ENCODE measurements at regions not wholly inside any gene's neighbourhood (a gene's known extent, or its start where the extent isn't known, plus 50 kb on each side); places are given as distances from the start of the nearest gene placed in this dataset.
"Not testable (repeated sequence)": the region's sequence is repeated elsewhere in the genome, so short reads cannot be mapped to it uniquely, and the experiment has no call there.

GRCh38 chr3:26193558-26193957 lies 403.7 kb downstream of the OXSM start:
- no peak for DNase-seq

DNA sequence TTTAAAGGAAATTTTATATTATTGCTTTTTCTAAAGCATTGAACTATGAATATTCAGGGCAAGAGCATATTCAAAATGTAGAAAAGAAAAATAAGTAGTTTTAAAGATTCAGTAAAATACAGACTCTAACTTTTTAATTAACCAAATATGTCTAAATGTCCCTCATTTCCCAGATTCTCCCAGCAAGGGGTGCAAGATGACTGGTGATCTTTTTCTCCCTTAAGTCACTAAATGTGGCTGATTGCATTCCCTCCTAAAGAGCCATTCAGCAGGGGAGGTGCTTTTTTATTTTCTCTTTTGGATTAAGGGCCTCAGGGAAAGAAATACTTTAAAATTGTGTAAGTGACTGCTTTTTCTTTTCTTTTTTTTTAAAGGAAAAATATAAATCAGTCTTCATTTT lies 406.9 kb downstream of the OXSM start:
- no peak for DNase-seq

DNA sequence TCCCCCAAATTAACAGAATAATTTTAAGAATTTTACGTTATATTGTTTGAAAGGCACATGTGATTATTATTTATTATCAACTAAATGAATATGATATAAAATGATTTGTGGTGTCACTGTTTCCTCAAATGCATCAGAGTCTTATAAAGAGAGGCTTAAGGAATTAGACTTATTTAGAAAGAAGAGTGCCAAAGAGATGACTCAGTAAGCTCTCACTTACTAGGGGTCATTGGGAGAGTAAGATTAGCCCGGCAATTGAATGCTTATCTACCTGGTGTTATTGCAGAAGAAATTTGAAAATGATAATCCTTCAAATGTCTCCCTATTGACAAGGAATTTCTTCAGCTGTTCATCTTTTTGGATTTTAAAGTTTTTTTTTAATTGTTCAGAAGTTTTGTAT lies 408.7 kb downstream of the OXSM start:
- DNase-seq, result no peak

- no peak for DNase-seq
These were observed 412.3 kb downstream of the OXSM start for GRCh38 chr3:26202169-26202568.

DNA sequence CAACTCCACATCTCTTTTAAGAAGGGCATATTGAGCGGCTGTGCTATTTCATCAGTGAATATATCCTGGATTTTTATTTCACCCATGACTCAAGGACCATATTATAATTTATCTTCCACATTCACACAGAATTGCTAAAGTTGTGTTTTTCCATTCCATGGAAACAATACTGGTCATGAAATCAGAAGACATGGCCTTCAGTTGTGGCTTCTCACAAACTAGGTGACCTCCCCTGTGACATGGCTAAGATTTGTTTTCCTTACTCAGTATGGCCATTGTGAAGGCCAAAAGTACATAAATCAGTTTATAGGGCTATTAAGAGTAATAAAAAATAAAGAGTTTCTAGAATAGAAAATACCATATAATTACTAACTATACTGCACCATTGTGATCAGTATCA lies 415.6 kb downstream of the OXSM start:
- no peak for DNase-seq

DNA sequence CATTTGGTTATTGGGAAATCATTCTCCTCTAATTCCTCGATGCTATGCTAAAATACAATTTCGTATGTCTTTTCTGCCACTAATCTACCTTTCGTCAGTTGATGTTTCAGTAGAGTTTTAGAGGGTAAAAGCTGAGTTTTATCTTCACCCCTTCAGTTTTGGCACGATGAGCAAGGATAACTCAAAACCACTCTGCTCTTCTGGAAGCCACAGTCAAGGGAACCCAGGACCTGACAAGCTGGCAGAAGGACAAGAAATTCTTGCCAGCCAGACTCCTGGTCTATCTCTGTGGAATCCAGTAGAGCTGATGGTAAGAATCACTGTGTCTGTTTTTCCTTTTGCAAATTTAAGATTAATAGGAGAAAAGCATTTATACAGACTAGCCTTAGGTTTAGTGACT lies 414.4 kb upstream of the LRRC3B start:
- no peak for DNase-seq

DNA sequence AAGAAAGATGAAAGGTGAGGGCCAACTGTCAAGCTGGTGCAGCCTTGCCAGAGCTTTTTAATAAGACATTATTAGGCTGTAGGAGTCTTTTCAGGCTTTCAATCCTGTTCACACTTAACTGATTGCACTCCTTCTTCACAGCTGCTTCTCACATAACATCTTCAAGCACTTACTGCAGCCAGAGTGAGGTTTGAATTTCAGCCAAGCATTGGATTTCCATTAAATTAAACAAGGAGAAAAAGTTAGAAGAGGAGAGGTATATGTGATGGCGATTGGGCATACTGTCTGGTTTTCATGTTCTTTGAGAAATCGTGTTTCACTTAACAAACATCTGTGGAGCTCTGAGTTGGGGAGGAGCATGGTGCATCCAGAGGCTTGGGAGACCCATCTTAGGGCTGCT lies 392.8 kb upstream of the LRRC3B start:
- no peak for DNase-seq

GRCh38 chr3:26233374-26233773 lies 389.2 kb upstream of the LRRC3B start:
- DNase-seq, result no peak

GRCh38 chr3:26236531-26236930 lies 386.0 kb upstream of the LRRC3B start:
- no peak for DNase-seq

- DNase-seq, result no peak
These were observed 385.4 kb upstream of the LRRC3B start for GRCh38 chr3:26237036-26237682.

GRCh38 chr3:26244586-26244985 lies 378.0 kb upstream of the LRRC3B start:
- not testable (repeated sequence) for DNase-seq

DNA sequence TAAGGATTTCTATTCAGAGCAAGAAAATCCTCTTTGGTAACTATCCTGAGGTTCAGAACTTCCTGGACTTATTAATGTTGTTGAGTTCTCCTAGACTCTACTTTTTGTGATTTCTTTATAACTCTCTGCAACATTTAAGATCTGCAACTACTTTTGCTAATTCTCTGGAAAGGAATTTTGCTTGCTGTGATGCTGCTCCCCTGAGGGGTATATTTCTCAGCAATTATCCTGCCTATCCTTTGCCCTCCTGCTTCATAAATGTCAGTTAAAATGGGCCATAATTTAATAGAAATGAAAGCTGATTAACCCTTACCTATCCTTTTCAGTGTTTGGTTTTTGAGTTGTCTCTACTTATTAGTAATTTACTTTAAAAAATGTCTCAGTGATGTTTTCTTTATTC lies 377.3 kb upstream of the LRRC3B start:
- no peak for DNase-seq

GRCh38 chr3:26246901-26247300 lies 375.7 kb upstream of the LRRC3B start:
- DNase-seq, result no peak

DNA sequence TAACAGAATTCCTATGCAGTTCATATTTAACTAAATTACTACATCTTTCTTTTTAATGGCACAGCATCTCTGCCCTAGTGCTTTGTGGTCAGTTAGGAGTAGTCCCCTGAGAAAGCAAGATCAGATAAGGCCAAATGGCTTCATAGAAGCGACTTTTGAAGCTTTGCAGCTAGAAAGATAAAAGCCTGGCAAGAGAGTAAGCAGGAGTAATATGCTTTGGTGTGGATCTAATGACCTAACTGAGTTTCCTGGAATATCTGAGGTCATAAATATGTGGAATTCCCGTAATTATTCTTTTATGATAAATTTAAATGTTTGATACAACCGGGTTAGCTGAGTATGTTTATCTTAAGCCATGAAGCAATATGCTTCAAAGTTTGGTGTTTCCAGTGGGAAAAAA lies 374.9 kb upstream of the LRRC3B start:
- no peak for DNase-seq

- DNase-seq, result no peak
These were observed 370.6 kb upstream of the LRRC3B start for GRCh38 chr3:26252001-26252400.

- no peak for DNase-seq
These were observed 366.3 kb upstream of the LRRC3B start for GRCh38 chr3:26256224-26256623.

GRCh38 chr3:26259176-26259575 lies 363.4 kb upstream of the LRRC3B start:
- no peak for DNase-seq

GRCh38 chr3:26260139-26260538 lies 362.4 kb upstream of the LRRC3B start:
- DNase-seq, result no peak

DNA sequence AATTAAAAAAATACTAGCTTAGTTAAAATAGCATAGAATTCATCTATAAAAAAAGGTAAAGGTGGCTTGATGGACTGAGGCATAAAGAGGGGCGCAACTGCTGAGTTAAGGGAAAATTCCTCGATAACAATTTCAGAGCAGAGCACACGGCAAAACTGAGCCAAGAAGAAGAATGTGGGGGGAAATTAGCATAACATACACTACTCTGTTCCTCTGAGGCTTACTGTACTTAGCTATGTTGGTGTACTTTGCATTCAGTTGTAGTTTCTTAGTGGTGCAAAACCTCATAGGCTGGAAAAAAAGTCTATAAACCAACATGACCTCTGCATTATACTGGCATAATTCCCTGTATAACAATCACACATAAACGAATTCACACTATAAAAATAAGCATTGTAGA lies 357.9 kb upstream of the LRRC3B start:
- no peak for DNase-seq

- DNase-seq, result no peak
These were observed 350.7 kb upstream of the LRRC3B start for GRCh38 chr3:26271848-26272247.

GRCh38 chr3:26273196-26273595 lies 349.4 kb upstream of the LRRC3B start:
- no peak for DNase-seq

DNA sequence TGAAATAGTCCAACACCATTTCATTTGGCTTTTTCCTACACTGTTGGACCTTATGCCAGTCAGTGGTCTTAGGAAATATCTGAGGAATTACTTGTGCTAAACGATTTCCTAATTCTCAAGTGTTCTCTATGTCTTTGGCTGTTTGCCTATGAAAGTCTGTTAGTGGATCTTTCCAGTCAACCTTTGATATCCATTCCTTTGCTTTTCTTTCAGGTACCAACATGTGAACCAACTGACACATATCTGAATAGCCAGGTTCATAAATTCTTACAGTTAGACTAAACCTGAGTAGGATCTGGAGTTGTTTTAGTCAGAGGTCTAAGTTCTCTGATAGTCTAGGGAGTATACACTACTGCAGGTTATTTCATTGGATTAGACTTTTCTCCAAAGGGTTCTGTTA lies 343.5 kb upstream of the LRRC3B start:
- DNase-seq, result no peak

DNA sequence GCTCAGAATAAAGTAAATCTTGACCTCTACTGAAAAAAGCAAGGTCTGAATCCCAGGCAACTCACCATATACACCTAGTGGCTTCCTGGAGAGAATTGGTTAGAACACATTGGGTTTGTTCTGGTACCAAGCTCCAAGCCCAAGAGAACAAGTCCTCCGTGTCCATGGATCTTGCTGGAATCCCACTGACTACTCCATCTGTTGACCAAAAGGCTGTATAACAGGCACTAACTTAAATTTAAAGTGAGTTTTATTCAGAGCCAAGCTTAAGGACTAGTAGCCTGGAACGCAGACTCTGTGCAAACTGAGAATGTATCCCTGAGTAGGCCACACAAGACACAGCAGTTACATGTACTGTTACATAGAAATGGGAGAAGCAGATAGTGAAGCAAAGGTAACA lies 342.1 kb upstream of the LRRC3B start:
- DNase-seq, result no peak

DNA sequence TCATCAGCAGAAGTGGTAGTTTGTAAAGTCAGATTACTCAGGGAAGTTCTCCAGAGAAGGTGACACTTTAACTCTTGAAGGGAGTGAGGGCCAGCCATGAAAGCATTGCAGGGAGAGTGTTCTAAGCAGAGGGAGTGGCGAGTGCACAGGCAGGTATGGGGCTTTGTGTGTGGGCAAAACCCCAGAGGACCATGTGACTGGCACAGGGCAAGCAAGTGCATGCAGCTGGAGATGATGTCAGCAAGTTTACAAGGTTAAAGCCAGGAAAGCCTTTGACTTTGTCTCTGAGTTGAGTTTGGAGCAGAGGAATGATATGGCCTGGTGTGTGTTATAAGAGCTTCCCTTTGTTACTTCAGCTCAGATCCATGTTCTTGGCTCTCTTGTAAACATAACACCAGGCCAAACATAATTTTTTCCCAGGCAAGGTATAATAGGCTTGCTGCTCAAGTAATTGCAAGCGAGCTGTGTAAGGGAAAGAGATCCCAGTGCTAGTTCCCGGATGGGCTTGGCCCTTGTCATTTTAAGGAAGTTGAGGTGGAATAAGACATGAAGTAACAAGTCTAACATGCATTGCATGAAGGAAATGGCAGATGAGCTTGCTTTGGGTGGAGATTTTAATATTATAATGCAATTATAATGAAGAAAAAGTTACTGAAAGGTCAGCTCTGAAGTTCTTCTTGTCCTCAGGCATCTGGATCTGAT lies 341.1 kb upstream of the LRRC3B start:
- DNase-seq, result no peak

GRCh38 chr3:26284503-26284902 lies 338.1 kb upstream of the LRRC3B start:
- DNase-seq, result not testable (repeated sequence)
